Activated CD4-positive, alpha-beta T cell treated with anti-CD3 and anti-CD28 coated beads, Interleukin-2, amount 50 U/mL, for 24 hours (primary cell): ENCODE measurements at regions not wholly inside any gene's neighbourhood (a gene's known extent, or its start where the extent isn't known, plus 50 kb on each side); places are given as distances from the start of the nearest gene placed in this dataset.

Experiments used
- DNase-seq, 2 donors: peaks; one replicate each; pipeline ENCODE4 v3.0.0-alpha.2; 2020; ENCODE audit warnings: low read depth in 1 of 2, low spot score in 1 of 2

GRCh38 chr15:60057554-60057953, 53.4 kb downstream of the FOXB1 start:
- no peak for DNase-seq

- no peak for DNase-seq
These were observed 55.1 kb downstream of the FOXB1 start for GRCh38 chr15:60059186-60059585.

DNA sequence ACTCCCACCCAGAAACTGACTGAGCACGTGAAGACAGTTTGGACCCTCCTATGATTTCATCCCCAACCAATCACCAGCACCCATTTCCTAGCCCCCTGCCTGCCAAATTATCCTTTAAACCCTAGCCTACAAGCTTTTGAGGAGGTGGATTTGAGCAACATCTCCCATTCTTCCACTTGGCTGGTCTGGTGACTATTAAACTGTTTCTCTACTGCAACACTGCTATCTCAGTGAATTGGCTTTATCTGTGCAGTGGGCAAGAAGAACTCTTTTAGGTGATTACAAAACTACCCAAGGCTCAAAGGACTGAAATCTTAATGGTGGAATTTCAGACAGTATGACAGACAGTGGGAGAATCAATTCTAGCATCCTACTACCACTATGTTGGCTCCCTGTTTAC, 57.6 kb downstream of the FOXB1 start:
- no peak for DNase-seq

DNA sequence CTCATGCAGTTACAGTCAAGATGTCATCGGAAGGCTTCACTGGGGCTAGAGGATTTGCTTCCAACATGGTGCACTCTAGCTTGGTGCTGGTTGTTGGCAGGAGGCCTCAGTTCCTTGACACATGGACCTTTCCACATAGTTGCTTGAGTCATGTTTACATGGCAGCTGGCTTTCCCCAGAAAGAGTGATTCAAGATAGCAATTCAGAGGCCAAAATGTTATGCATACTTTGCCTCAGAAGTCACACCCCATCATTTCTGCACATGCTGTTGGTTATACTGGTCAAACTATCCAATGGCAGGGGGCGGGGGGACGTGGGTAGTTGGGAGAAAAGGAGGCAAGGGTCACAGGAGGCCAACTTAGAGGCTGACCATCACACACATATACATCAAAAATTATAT, 58.7 kb downstream of the FOXB1 start:
- no peak for DNase-seq

DNA sequence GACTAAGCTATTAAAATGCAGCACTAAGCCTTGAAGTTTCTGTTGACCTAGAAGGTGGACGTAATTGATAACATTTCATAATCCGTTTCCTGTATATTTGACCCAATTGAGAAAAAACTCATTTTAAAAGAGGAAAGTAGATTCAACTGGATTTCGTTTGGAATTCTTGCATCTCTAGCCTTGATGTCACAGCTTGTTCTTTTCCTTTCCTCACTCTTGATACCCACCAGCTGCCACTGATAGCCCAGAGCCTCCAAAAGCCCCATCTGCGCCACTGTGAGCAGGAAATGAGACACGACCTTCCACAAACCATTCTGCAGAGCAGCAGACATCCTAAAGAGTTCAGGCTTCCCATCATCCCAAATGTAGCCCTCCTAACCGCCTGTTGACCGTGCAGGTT, 61.8 kb downstream of the FOXB1 start:
- DNase-seq, result no peak

DNA sequence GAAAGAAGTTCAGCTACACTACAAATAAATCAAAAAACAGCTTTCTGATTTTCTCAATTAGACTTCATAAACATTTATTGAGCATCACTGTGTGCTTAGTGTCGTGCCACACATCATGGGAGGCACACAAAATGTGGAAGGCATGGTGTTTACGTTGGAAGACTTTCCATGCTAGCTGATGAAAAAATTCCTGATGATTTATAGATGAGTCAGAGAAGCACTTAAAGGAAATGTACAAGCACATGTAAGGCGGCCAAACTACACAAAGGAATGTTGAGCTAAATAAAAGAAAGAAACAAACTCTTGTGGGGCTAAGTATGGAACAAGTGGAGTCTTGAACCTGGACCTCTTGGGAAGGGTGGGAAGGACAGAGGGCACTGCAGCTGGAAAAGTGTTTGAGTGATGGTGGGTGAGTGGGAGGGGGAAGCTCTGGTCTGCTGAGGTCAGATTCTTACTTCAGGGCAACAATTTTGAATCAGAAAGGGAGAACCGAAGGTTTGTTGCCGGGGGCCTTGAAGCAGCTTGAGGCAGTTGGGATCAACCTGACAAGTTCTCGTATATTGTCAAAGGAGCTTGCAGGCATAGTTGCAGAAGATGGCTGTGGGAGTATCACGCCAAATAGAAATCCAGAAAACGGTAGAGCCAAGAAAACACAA, 66.9 kb downstream of the FOXB1 start:
- no peak for DNase-seq

- DNase-seq, result no peak
These were observed 68.8 kb downstream of the FOXB1 start for GRCh38 chr15:60072826-60073465.

- no peak for DNase-seq
These were observed 69.3 kb downstream of the FOXB1 start for GRCh38 chr15:60073466-60073840.

- DNase-seq, result no peak
These were observed 70.2 kb downstream of the FOXB1 start for GRCh38 chr15:60074181-60074885.

GRCh38 chr15:60076045-60076444, 71.9 kb downstream of the FOXB1 start:
- DNase-seq, result no peak

- no peak for DNase-seq
These were observed 72.6 kb downstream of the FOXB1 start for GRCh38 chr15:60076582-60077276.

- no peak for DNase-seq
These were observed 73.7 kb downstream of the FOXB1 start for GRCh38 chr15:60077581-60078359.

DNA sequence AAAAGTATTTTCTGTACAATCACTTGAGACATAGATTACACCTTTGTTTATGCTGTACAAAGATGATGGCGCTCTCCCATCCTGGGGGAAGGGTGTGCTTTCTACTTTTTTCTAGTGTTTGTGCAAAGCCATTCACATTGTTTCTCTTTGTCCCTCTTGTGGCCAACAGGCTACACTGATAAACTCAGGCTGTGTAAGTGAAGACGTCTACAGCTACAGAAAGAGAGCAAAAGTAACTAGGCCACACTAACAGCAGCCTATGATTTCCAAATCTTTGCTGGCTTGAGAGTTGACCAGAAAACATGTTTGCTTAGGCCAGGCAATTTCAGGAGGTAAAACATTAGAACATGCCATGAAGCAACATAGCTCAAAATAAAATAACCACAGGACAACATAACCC, 75.1 kb downstream of the FOXB1 start:
- no peak for DNase-seq

DNA sequence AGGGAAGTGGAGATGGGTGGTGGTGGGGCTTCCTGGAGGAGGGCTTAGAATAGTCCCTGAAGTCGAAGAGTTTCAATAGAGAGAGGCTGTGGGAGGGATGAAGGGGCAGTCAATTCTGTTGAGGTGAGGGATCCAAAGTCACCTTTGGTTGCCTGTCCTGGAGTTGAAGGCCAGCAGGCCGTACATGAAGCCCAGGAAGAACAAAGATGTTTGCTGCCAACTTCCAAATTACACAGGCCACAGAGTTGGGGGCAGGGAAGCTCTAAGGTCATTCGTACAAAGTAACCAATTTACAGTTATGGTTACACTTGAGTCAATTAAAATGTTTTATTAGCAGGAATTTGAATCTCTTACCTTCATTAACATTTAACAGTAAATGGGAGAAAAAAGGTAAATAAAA, 77.9 kb downstream of the FOXB1 start:
- DNase-seq, result no peak

- DNase-seq, result no peak
These were observed 79.2 kb downstream of the FOXB1 start for GRCh38 chr15:60083318-60083717.

DNA sequence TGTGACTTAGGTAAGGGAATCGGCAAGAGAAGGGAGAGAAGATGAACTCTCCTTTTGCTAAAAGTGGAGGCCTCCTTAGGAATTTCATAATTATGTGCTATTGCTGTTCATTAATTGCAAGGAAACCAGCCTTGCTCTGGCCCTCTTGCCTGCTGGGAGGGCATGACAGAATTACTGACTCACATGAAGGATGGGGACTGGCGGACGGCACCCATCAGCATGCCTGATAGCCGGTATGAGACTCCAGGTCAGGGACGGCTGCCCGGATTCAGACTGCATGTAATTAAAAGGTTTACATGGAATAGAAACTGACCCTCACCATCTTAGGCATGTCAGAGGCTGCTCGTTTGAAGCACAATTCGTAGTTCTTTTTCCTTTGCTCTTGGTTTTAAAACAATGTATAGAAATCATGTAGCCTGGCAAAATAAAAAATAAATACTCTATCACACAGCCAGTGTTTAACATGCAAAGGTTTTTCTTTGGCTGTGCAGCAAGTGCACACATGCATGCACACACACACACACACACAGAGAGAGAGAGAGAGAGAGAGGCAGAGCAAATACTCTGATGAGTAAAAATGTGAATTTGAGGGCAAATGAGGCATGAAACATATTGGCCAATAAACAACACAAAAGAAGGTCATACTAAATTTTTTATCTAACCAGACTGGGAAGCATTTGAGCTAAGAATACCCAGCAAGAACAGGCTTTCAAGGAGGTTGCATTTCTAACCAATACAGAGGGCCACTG, 82.7 kb downstream of the FOXB1 start:
- DNase-seq, result no peak

DNA sequence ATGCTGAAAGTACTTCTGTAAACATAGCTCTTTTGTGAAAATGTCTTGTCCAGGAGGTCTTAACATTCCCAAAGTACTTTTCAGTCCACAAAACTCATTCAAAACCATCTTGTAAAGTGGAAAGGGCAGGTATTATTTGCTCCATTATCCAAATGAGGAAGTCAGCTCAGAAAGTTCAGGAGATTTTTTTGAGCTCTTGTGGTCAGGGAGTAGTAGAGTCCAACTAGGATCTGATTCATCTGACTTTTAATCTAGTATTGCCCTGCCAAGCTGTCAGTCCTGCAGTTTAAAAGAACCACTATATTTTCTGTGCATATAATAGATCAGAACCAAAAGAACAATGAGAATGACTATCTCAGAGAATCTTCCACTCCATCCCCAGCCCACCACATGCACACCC, 83.5 kb downstream of the FOXB1 start:
- no peak for DNase-seq

- DNase-seq, result no peak
These were observed 86.6 kb downstream of the FOXB1 start for GRCh38 chr15:60090747-60091146.

GRCh38 chr15:60091157-60091556, 87.0 kb downstream of the FOXB1 start:
- no peak for DNase-seq

DNA sequence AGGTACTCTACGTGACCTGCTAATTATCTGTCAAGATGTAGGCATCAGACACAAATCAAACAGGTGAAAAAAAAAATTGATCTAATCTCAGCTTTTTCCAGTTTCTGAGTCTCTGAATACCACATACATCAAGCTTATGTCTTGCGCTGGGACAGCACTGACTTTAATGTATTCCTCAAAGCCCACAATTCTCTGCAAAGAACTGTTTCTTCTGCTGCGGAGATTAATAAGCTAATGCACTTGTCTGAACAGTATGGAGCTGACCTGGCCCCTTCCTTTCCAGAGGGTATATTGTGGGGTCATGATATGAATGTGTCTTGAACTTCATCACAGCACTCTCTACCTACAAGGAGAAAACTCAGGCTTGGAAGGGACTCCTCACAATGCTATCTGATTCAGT, 87.8 kb downstream of the FOXB1 start:
- no peak for DNase-seq
